PC-3 (cell line): ENCODE measurements at regions not wholly inside any gene's neighbourhood (a gene's known extent, or its start where the extent isn't known, plus 50 kb on each side); places are given as distances from the start of the nearest gene placed in this dataset.

ENCODE experiments used
- CTCF ChIP-seq: fragments of 300-600 bp; sonication (generic); conservative IDR thresholded peaks from 2 replicates; pipeline ENCODE4 v1.5.1; 2017; ENCODE audit warnings: antibody characterized with exemption, low read depth, mild to moderate bottlenecking, low read length
- EZH2 ChIP-seq: fragments of 300-600 bp; sonication (generic); IDR thresholded peaks from one replicate; pipeline ENCODE4 v1.6.1; 2017; ENCODE audit warnings: antibody characterized with exemption, mild to moderate bottlenecking, low read length; ENCODE audit not compliant: unreplicated experiment
- EZH2phosphoT487 ChIP-seq: fragments of 300-600 bp; sonication (generic); IDR thresholded peaks from 2 replicates; pipeline ENCODE4 v1.6.1; 2018; ENCODE audit warnings: mild to moderate bottlenecking, antibody characterized with exemption, low read length, borderline replicate concordance

- TF ChIP-seq EZH2 (no peak), CTCF (no peak), EZH2phosphoT487 (no peak)
Measured at GRCh38 chr5:87536365-87536764, 123.6 kb upstream of the CCNH start.
